ENCODE measurements at regions not wholly inside any gene's neighbourhood (a gene's known extent, or its start where the extent isn't known, plus 50 kb on each side); places are given as distances from the start of the nearest gene placed in this dataset.

DNA sequence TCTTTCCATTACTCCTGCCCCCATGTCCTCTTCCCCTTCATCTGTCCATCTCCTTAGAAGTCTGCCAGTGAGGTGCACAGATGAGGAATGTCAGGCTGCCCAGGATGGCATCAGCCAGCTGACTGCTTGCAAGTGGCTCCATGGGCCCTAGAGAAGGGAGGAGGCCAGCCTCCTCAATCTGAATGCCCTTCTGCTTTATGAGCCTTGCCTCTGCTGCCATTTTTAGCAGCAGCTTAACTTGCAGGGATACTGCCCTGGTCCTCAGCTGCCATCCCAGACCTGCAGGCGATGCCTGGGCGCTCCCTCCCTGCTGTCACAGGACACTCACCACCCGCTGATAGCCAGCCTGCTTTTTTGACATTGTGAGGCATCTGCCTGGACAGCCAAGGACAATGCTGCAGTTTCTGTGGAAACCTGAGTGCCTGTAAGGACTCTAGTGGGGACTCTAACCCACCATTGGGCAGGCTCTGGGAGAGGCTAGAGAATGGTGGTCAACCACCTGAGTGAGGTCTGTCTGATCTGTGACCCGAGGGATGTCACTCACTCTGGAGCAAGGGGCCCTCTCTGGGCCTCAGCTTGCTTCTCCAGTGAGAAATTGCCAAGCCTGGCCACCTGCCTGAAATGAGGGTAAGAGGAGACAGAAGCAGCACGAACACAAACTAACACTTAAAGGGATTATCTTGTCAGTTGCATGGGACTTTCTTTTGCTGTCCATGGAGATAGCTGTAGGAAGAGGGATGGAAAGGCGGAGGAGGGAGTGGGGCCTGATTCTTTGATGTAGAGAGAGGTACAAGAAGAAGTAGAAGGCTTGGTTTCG lies 185.0 kb downstream of the MIS18A start:
- TF ChIP-seq ZBTB17 (tag by site-specific recombination; IDR thresholded peaks at IDR 0.05): no peak
- no peak for TF ChIP-seq MZF1 (tag by site-specific recombination; IDR thresholded peaks at IDR 0.05; ENCODE audit: borderline replicate concordance)
- TF ChIP-seq, protein P1, sequence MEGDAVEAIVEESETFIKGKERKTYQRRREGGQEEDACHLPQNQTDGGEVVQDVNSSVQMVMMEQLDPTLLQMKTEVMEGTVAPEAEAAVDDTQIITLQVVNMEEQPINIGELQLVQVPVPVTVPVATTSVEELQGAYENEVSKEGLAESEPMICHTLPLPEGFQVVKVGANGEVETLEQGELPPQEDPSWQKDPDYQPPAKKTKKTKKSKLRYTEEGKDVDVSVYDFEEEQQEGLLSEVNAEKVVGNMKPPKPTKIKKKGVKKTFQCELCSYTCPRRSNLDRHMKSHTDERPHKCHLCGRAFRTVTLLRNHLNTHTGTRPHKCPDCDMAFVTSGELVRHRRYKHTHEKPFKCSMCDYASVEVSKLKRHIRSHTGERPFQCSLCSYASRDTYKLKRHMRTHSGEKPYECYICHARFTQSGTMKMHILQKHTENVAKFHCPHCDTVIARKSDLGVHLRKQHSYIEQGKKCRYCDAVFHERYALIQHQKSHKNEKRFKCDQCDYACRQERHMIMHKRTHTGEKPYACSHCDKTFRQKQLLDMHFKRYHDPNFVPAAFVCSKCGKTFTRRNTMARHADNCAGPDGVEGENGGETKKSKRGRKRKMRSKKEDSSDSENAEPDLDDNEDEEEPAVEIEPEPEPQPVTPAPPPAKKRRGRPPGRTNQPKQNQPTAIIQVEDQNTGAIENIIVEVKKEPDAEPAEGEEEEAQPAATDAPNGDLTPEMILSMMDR (tag by site-specific recombination; IDR thresholded peaks at IDR 0.05): no peak
- no peak for TF ChIP-seq TCF7L2 (IDR thresholded peaks at IDR 0.05; ENCODE audit: borderline replicate concordance, low read depth, low read length)
